HG02885 (cell line): ENCODE measurements at regions not wholly inside any gene's neighbourhood (a gene's known extent, or its start where the extent isn't known, plus 50 kb on each side); places are given as distances from the start of the nearest gene placed in this dataset.

Experiments
- ATAC-seq: cut with Tn5 transposase; IDR thresholded peaks from one replicate; pipeline ENCODE4 v1.9.1; 2021; ENCODE audit warnings: mild to moderate bottlenecking; ENCODE audit not compliant: unreplicated experiment, poor library complexity

DNA sequence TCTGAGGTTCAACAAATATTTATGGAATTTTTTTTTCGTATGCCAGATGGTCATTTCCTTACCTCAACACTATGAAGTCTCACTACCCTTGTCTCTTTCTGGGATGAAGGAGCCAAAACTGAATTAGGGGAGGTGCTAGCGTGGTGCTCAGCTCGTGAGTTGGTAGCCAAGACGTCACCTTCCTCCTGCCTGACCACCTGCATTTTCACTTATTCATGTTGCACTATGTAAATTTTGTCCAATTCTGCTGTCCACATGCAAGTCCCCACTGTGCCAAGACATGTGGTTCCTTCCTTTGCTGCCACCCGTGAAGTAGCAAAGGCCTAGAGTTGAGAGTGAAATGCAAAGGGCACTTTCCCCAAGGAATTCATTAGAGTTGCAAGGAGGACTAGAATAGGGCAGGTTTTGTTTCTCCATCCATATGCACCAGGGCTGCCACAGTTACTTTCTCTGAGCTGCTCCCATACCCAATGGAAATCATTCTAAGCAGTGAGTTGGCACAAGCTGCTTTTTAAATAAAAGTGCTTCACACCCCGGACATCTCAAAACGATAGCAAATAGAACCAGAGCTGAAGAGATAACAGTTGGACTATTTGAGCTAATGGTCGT lies 591.3 kb upstream of the NOX3 start:
- ATAC-seq: no peak

DNA sequence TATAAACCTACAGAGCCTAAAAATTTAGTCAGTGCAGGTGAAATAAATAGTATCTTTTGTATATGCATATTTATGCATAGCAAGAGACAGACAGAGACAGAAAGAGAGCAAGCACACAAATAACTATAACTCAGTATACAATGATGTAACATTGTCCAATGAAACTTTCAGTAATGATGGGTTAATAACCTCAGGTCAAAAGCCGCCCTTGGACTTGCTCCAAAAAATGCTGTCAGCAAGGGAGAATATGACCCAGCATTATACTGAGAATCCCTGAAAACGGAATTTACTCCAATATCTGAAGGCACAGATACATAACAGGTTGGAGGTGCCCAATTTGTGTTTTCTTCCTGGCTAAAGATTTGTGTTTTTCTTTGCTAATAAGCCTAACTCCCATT lies 590.6 kb upstream of the NOX3 start:
- no peak for ATAC-seq

DNA sequence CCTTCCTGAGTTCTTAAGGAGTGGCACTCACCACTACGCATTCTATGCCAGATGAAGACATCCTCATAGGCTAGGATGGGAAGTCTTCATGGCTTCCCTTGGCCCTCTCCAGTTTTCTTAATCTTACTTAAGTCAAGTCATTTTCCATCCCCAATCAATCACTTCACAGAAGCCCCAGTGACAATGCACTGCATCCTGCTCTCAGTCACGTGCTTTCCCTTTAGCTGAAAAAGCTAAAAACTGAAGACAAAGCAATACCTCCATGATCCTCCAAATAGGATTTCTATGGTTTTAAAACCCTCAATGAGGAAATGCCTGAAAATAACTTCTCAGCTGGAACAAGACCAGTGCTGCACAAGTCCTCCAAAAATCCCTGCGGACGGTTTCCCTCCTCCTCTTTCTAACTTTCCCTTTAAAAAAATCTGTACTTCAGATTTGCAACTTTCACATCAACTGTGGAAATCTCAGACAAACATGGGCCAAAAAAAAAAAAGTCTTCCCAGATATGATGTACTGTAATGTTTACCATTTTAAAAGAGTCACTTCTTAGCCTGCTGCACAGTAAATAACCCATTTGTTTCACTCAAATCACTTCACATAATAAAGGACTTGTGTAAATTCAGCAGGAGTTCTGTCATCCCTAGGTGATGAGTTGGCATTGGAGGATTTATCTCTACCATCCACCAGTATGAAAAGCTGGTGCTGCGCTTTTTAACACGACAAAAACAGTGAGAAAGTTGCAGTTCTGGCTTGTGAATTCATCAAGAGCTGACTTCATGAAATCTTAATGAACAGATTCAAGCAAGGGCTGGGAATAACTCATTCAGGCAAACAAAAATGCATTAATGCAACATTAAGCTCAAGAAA lies 590.0 kb upstream of the NOX3 start:
- ATAC-seq: no peak

DNA sequence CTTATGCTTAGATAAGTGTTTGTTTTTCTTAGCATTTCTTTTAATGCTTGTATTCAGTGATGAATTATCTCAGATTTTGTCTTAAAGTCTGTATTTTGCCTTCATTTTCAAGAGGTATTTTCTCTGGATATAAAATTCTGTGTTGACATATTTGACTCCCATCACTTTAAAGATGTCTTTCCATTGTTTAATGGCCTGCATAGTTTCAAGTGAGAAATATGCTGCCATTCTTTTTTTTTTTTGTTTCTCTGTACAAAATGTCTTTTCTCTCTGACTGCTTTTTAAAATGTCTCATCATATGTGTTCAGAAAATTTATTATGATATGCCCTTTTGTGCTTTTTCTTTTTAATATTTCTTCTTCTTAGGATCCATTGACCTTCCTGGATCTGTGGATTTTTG lies 578.0 kb upstream of the NOX3 start:
- ATAC-seq: no peak

DNA sequence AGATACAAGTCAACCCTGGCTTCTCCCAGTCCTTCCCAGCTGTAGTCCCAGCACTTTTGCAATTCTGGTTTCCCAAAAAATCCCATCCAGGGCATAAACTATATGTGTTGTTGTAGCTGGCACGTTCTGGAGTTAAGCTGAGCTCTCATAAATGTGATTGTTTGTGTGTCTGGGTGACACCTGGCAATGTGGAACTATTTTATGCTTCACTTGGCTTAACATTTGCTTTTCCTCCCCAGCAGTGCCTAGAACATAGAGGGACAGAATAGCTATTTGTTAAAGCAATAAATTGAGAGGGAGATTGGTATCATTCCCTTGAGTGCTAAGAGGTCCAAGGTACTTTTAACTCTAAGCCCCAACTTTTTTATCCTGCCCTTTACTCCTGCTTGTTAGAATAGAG lies 575.9 kb upstream of the NOX3 start:
- no peak for ATAC-seq

DNA sequence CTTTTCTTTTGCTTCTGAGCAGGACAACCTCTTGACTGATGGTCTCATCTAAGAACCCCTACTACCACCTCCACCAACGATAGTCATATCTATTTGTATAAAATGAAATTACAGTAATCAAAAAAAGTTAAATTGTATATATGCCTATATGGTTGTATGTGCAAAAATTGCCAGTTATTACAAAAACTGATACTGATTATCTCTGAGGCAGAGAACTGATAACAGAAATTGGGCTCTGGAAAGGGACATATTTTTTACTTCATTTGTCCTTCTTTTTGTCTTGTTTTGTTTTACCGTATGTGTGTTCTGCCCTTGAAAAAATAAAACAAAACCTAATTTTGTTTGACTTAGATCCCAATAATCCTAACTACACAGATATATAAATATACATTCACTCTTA lies 574.4 kb upstream of the NOX3 start:
- no peak for ATAC-seq

DNA sequence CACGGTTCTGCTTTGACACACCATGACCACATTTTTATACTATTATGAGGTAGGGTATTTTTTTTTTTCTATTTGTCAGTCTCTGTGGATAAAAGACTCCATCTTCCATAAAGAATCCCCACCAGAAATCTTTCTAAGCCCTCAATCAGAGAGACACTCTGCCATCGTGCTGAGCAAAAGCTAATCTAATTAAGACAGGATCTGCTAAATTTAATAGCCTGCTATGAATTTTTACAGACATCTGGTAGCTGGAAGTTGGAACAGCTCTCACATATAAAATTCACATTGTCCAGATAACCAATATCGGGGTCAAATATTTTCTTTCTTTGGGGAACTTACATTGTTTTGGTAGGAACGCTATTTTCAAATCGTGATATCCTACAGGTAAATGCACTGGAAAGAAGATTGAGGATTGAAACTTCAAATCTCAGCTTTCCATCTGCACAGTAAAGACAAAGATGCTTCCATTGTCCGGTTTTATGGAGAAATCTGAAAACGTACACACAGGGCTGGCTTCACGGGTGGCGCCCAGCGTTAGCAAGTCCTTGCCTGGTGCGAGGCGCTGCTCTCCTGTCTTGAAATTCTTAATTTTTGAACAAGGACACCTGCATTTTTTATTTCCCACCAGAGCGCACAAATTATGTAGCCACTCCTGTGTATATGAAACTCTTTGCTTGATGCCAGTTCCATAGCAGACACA lies 573.8 kb upstream of the NOX3 start:
- no peak for ATAC-seq

DNA sequence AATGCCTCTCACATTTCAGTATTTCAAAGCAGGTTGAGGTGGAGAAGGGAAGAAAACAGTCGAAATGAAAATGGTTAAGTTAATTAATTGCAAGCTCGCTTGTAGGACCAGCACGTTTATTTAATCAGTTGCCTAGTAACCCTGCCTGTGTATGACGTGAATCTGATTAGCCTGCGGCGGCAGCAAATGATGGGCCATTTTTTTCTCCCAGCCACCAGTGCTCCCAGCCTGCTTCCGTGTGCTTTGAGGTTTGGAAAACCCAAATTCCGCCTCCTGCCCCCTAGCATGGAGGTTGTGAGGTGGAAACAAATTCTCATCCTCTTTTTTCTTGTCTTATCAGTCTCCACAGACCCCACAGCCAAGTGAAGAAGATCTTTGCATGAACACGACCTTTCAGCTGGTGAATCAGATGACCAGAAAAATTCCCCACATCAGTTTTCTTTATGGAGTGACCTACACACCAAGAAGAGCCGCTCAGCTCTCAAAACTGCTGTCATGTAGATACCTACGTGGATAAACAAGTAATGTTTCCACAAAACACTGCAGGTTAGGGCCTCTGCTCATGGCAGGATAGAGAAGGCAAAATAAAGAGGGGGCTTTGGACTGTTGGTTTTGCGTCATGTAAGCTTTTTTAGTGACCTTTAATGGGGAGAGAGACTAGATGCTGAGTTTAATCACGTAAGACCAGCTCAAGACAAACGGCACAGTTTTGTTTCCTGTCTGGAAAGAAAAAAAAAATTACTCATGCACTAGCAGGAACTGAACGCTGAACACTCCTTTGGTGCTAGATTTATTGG lies 572.9 kb upstream of the NOX3 start:
- no peak for ATAC-seq

DNA sequence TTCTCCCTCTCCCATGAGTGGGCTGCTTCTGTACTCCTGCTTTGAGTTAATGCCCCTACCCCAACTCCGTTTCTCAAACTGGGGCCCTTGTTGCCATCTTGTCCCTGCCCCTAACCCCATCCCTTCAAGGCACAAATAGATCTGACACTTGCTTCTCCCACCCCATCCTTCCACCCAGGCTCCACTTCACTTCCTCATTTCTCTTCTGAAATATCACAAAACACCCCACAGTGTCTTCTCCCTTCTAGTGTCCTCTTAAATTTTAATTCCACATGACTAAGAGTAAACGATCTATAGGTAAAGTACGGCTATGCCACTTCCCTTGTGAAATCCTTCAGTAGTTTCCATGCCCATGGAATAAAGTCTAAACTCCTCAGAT lies 571.6 kb upstream of the NOX3 start:
- ATAC-seq: no peak

DNA sequence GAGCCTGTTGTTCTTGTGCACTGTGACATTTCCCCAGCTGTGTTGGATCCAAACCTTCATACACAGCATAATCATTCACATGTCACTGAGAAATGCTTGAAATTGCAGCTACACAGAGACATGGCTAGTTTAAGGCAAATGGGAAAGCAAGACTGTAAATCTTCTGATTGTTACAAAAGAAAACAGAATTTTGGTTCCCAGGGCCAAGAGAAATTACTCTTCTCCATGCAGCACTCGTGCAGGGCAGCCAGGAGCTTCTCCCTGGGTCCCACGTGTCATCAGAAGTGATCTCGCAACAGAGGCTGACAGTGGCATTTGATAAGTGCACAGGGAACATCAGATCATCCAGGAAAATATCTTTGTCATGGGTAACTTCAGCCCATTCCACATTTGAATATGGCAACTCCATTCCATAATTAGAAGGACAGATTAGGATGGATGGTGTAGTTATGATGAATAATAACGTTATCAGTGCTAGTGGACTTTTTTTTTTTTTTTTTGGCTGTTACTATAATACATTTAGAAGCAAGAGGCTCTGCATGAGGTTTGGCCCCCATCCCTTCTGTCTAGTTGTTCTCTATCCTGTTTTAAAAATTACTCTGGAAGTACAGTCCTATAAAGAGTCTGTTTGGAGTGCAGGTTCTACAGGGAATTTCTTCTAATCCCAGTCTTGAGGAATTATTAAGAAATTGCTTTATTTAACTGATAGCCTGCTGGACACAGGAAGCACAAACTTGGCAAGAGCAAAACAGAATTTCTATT lies 571.0 kb upstream of the NOX3 start:
- no peak for ATAC-seq

DNA sequence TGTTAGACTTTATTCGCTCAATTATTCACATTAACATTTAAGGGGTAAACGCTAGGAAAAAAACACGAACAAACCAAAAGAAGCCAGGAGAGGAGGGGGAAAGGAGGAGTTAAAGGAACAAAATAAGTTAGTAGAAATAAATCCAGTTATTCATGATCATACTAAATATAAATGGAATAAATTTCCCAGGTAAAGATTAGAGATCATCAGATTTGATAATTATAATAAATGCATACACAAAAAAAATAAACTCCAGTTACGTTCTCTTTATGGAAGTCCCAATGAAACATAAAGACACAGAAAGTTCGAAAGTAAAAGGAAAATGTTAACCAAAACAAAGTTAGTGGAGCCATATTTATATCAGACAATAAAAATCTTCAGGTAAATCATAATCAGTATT lies 568.7 kb upstream of the NOX3 start:
- no peak for ATAC-seq

DNA sequence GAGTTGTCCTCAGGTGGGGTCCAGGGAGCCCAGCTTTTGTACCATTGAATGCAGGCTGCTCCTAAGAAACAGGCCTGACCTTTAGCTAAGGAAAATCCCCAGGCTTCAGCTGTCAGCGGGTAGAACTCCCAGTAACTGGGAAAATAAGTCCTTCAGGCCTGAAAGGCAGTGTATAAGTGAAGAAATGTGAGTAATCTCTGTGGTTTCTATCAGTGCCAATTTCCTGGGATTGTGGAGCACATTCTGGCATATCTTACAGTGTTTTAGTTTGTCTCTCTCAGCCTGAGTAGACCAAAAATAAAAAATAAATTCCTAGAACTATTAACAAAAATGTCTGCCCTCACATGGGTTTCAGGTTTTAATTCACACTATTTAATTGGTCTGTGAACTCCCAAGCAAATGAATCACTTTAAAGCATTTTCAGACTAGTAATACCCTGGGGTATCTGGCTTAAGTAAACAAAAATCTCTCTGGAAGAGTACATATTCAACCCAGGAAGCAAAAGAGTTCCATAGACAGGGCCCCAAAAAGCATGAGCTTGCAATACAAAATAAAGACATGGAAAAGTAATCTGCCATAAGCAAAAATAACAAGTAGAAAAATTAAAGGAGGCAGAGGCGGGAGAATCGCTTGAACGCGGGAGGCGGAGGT lies 566.2 kb upstream of the NOX3 start:
- ATAC-seq: no peak

DNA sequence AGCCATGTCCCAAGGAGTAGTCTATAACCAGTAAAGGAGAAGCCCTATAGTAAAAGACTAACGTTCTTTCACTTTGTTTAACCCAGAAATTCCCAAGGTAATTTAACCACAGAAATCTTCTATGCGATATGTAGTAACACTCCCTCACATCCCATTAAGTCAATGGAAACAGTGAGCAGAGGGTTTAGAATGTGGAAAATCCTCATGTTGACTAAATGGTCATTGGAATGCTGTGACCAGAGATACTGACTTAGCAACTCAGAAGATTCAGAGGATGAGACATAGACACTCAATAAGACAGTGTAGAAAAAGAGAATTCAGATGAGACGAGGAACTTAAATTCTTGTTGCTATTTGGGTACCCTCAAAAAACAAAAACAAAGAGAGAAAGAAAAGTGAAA lies 562.2 kb upstream of the NOX3 start:
- no peak for ATAC-seq

DNA sequence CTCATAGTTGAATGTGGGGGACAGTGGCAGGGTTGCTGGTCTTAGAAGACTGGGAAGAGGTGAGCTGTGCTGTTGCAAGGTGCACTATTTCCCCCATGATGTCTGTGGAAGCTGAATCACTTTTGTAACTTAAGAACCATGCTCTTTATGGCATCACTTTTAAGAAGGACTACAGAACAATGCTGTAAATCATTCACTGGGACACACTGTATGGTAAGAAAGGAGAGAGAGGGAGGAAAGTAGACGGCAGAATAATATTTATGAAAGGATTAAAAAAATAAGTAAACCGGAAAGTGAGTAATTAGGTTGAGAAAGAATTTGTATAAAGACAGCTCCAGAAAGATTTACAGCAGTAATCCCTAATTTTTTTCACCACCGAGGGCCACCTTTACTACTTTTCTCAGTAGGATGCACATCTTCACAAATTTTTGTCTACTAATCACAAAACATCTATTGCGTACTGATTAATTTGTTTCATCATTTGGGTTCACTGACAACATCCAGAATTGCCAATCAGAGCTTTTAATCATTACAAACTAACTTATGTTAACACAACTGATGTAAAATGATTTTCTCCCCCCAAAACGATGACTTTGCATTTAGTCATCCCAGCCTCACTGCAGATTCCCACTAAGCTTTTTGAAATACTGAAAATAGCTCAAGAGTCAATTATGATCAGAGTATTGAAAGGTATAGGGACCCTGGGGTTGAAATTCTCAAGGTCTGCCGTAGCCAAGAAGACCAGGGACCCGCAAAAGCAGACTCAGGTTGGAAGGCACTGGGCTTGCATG lies 560.7 kb upstream of the NOX3 start:
- no peak for ATAC-seq

DNA sequence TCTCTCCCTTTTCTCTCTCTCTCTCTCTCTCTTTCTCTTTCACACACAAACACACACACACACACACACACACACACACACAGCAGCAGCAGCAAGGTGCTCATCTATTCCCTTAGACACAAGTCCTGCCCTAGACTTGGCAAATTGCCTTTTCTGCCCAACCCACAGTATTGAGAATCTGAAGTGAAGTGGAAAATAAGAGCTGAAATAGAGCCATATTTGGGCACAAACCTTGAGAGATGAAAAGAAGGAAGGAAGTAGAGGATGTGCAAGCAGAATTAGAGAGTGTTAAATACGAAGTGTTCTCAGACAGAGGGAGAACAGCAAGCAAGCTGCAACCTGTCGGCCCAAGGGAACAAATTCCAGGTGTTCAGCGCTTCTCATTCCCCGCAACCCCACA lies 557.5 kb upstream of the NOX3 start:
- ATAC-seq: no peak

DNA sequence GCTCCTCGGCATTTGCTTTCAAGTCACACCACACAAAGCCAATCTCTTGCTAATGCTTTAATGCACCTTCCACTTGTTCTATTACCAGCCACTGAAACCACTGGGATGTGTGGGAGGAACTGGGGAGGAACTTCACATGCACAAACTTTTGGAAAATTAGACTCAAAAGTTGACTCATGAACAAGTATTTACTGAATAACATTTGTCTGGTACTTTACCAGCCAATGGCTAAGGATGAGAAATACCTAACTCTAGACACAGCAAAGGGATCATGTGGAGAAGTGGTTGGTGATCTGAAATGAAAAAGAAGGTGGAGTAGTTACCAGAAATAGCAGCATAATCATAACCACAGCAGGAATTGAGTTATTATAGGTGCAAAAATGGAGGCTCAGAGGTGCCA lies 554.0 kb upstream of the NOX3 start:
- ATAC-seq: no peak

DNA sequence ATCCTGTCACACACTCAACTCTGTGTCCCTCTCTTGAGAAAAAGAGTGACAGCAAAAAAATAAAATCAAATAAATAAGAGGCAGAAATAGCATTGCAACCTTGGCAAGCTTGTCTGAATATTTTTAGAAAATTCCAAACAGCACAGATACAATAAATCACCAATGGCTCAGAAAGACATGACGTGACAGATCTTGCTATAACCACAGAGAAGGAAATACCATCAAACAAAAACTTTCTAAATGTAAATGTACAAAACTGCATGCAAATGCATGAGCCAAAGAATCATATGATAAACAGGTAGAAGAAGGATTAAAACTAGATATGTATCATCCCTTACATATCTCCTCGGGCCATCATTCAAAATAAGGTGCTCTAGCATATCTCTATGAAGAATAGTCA lies 549.2 kb upstream of the NOX3 start:
- ATAC-seq: no peak

DNA sequence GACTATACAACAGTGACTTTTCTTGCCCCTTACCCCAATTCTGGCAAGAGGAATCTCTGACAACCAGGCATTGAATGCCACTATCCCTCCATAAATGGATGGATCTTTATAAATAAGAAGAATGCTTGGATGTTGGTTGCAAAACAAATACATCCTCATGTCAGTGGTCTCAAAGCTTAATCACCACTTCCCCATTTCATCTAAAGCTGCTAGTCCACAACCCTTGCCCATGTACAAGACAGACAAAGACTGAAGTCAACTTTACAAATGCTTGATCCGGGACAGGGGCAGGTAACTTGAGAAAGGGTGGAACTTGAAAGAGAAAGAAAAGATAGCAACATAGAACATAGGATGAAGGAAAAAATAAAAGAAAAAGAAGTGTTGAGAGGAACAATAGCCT lies 540.5 kb upstream of the NOX3 start:
- ATAC-seq: no peak

DNA sequence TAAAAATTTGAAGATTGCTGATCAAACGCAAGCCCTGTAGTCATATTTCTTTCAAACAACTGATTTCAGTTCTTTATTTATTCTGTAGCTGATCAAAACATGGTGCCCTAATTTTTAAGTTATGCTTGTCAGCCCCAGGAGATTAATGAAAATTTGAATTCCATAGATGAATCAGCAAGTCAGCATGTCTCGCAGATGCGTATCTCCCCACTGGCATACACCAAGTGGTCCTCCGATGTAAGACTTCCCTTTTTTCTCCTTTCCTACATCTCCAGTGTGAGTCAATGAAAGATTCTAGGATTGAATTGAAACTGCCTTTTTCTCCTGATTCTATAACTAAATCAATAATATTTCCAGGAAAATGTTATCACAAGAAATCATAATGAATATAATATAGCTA lies 539.6 kb upstream of the NOX3 start:
- ATAC-seq: no peak
